BLaER1 (cell line): ENCODE measurements at regions not wholly inside any gene's neighbourhood (a gene's known extent, or its start where the extent isn't known, plus 50 kb on each side); places are given as distances from the start of the nearest gene placed in this dataset.

ENCODE experiments used
- H3K27ac ChIP-seq: shearing (Covaris generic); formaldehyde crosslinking; 2 replicates; pipeline ENCODE4 v1.8.1; 2022
- H3K27me3 ChIP-seq: shearing (Covaris generic); formaldehyde crosslinking; 2 replicates; pipeline ENCODE4 v1.8.1; 2022
- H3K36me3 ChIP-seq: shearing (Covaris generic); formaldehyde crosslinking; 2 replicates; pipeline ENCODE4 v1.8.1; 2022
- H3K4me1 ChIP-seq: shearing (Covaris generic); formaldehyde crosslinking; 2 replicates; pipeline ENCODE4 v1.8.1; 2022
- H3K4me2 ChIP-seq: shearing (Covaris generic); formaldehyde crosslinking; 2 replicates; pipeline ENCODE4 v1.8.1; 2022
- H3K4me3 ChIP-seq: shearing (Covaris generic); formaldehyde crosslinking; 2 replicates; pipeline ENCODE4 v1.8.1; 2022
- H3K9ac ChIP-seq: shearing (Covaris generic); formaldehyde crosslinking; 2 replicates; pipeline ENCODE4 v1.8.1; 2022
- H3K9me3 ChIP-seq: shearing (Covaris generic); formaldehyde crosslinking; 2 replicates; pipeline ENCODE4 v1.8.1; 2022
- H4K20me1 ChIP-seq: shearing (Covaris generic); formaldehyde crosslinking; 2 replicates; pipeline ENCODE4 v1.8.1; 2022
- Cebpa-rat ChIP-seq: shearing (Covaris generic); IDR thresholded peaks from 2 replicates; pipeline ENCODE4 v1.8.1; 2022

DNA sequence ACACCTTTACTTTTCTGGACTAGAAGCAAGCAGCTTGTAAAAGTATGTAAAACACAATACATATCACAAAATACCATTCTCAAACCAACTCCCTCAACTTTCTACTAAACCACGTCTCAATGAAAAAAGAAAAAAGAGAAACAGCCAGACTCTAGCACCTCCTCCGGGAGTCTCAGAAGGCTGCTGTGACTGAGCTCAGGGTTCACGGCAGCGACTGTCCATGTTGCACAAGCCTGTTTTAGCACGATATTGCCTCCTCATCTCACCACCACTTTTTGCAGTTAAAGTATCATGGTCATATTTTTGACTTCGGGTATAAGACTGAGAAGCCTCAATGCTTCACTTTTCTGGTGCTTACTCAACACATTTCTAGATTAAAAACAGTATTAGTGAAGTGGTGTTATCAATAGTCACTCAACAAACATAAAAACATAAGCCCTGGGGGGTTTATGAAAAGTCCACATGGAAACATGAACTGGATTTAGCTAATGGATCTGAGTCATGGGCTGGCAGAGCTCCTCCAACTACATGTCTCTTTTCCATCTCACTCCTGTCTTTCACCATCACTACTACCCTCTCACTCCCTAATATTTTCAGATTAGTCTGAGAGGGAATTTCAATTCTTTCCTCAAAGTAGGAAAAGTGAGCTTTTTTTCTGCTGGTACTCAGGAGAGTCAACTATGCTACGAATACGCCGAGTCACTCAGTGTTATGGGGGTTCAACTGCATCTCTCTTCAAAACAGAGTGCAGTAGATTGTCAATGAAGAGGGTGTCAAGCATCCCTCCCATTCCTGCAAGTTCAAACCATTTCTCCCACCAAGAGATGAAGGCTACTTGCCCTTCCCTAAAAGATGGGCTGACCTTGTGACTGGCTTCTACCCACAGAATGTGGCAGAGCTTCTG lies 113.7 kb downstream of the OSR1 start:
- Histone ChIP-seq H3K36me3 (no peaks in the 10 kb centered on the region), H4K20me1 (no peaks in the 10 kb centered on the region), H3K4me2 (no peak overlapping the region), H3K27me3 (no peaks in the 10 kb centered on the region), H3K9ac (no peak overlapping the region), H3K9me3 (no peaks in the 10 kb centered on the region), H3K27ac (no peak overlapping the region), H3K4me3 (no peak overlapping the region), H3K4me1 (no peaks in the 10 kb centered on the region)
- TF ChIP-seq Cebpa-rat: no peak

GRCh38 chr2:19238440-19239060 lies 119.9 kb downstream of the OSR1 start:
- no peaks in the 10 kb centered on the region for H3K9me3 ChIP-seq

DNA sequence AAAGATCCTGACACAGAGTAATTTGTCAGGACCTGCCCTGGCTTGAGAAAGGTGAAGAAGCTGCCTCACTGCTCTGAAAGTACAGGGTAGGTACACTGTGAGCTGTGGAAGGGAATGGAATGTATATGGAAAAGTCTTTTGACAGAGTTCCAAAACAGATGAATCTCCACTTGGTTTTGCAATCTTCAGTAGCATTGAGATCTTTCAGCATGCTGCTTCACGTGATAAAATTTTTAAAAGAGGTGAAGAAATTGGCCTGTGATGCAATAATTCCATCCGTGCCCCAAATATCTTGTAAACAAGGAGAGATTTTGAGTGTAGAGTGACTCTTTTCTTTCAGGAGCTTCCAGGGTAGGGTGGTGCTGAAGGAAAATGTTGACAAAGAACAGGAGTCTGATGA lies 123.1 kb downstream of the OSR1 start:
- Histone ChIP-seq H3K9ac (no peak overlapping the region), H3K4me3 (no peak overlapping the region), H3K4me1 (no peaks in the 10 kb centered on the region), H3K9me3 (no peaks in the 10 kb centered on the region), H3K4me2 (no peak overlapping the region), H3K27me3 (no peaks in the 10 kb centered on the region), H3K27ac (no peak overlapping the region), H3K36me3 (no peaks in the 10 kb centered on the region), H4K20me1 (no peaks in the 10 kb centered on the region)
- no peak for TF ChIP-seq Cebpa-rat

More at GRCh38 chr2:19238440-19239060, 119.9 kb downstream of the OSR1 start:
- Histone ChIP-seq H3K27ac (no peak overlapping the region), H3K36me3 (no peaks in the 10 kb centered on the region), H3K4me2 (no peak overlapping the region), H4K20me1 (no peaks in the 10 kb centered on the region), H3K9ac (no peak overlapping the region), H3K4me3 (no peak overlapping the region), H3K27me3 (no peaks in the 10 kb centered on the region), H3K4me1 (no peaks in the 10 kb centered on the region)
- no peak for TF ChIP-seq Cebpa-rat

DNA sequence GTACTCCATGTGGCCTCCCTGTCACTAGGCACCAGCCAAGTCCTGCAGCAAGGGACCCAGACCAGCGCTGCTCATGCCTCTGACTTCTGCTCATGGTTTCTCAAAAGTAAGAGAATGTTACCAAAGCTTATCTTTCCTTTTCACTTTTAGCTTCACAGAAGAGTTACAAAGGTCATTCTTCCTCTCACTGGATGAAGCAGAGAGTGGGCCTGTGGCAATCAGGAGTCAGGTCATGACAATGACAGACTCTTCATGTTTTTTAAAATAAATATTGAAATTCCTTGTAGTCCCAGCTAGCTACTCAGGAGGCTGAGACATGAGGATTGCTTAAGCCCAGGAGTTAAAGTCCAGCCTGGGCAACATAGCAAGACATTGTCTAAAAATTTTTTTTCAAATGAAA lies 126.1 kb downstream of the OSR1 start:
- Histone ChIP-seq H3K9me3 (no peaks in the 10 kb centered on the region), H3K36me3 (no peaks in the 10 kb centered on the region), H3K4me1 (no peaks in the 10 kb centered on the region), H3K27me3 (no peaks in the 10 kb centered on the region), H4K20me1 (no peaks in the 10 kb centered on the region), H3K9ac (no peak overlapping the region), H3K4me3 (no peak overlapping the region), H3K27ac (no peak overlapping the region), H3K4me2 (no peak overlapping the region)
- TF ChIP-seq Cebpa-rat: no peak

DNA sequence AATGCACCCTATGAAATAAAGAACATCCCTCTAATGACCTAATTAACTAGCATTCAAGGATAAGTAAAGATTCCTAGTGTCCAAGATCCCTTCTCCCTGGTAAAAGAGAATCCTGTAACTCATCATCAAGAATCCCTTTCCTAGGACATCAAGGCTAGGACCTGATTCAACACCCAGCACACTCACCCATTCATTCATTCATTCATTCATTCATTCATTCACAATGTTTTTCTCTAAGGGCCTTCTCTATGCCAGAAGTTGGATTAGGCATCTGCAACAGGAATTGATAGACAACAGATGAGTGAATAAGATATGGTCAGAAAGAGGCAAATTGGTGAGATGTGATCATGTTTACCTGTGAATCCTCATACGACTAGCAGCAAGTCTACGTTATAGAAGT lies 126.8 kb downstream of the OSR1 start:
- Histone ChIP-seq H3K4me1 (no peaks in the 10 kb centered on the region), H4K20me1 (no peaks in the 10 kb centered on the region), H3K9ac (no peak overlapping the region), H3K9me3 (no peaks in the 10 kb centered on the region), H3K4me2 (no peak overlapping the region), H3K4me3 (no peak overlapping the region), H3K36me3 (no peaks in the 10 kb centered on the region), H3K27me3 (no peaks in the 10 kb centered on the region), H3K27ac (no peak overlapping the region)
- TF ChIP-seq Cebpa-rat: no peak

DNA sequence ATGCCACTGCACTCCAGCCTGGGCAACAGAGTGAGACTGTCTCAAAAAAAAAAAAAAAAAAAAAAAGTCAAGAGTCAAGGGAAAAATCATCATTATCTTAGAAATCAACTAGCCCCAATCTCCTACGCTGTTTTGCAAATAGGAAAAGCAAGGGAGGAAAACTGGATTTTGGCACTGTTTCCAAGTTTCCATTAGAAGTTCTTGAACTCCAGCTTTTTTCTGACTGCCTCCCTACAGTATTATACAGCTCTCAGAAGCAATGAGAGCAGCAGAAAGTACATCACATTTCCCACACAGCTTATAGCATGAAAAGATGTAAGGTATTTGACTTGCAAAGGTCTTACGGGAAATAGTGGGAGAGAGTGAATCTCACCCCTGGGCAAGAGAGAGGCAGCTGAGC lies 127.8 kb downstream of the OSR1 start:
- Histone ChIP-seq H3K4me3 (no peak overlapping the region), H3K4me2 (no peak overlapping the region), H4K20me1 (no peaks in the 10 kb centered on the region), H3K27me3 (no peaks in the 10 kb centered on the region), H3K36me3 (no peaks in the 10 kb centered on the region), H3K27ac (no peak overlapping the region), H3K4me1 (no peaks in the 10 kb centered on the region), H3K9me3 (no peaks in the 10 kb centered on the region), H3K9ac (no peak overlapping the region)
- no peak for TF ChIP-seq Cebpa-rat

DNA sequence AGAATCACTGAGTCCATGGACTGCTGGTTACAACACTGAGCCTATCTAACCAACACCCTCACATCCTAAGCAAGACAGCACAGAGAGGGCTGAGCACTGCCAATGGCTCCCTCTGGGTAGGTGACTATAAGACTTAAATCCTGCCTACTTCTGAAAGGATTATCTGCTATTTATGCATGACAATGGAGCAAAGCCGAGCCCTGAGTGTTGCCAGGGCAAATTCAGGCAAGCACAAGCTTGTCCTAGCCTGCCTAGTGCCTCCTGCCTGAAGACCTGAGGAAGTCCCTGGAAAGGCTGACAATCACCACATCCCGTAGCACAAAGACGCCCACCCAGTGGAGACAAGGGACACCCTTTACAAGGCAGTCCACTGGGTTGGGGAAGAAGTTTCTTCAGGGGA lies 129.7 kb downstream of the OSR1 start:
- no peaks in the 10 kb centered on the region for H3K27me3 ChIP-seq
- H3K27ac ChIP-seq: no peak overlapping the region
- H3K4me3 ChIP-seq: no peak overlapping the region
- H4K20me1 ChIP-seq: no peaks in the 10 kb centered on the region
- no peaks in the 10 kb centered on the region for H3K4me1 ChIP-seq
- no peak for TF ChIP-seq Cebpa-rat
- H3K4me2 ChIP-seq: no peak overlapping the region
- H3K36me3 ChIP-seq: no peaks in the 10 kb centered on the region
- no peak overlapping the region for H3K9ac ChIP-seq
- H3K9me3 ChIP-seq: no peaks in the 10 kb centered on the region

GRCh38 chr2:19228181-19228593 lies 130.2 kb downstream of the OSR1 start:
- Histone ChIP-seq H3K27me3 (no peaks in the 10 kb centered on the region), H3K9ac (no peak overlapping the region), H3K36me3 (no peaks in the 10 kb centered on the region), H3K4me3 (no peak overlapping the region), H3K4me1 (no peaks in the 10 kb centered on the region), H3K9me3 (no peaks in the 10 kb centered on the region), H4K20me1 (no peaks in the 10 kb centered on the region), H3K4me2 (no peak overlapping the region), H3K27ac (no peak overlapping the region)
- no peak for TF ChIP-seq Cebpa-rat

DNA sequence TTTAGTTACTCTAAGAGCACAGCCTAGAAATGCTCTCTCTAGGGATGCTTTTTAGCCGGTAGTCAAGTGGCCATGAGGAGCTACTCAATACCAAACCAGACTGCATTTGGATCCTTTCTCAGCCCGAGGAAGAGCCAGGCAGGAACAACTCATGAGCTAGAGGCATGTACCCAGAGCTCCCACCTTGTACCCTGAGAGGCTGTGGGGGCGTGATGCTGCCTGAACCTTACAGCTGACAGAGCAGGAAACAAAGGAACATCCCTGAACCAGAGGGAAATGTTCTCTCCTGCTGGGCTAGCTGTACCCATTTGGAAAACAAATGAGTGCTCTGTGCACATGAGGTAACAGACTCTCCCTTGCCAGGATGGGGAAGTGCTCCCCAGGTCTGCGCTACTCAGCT lies 131.6 kb downstream of the OSR1 start:
- Histone ChIP-seq H3K4me2 (no peak overlapping the region), H3K9me3 (no peaks in the 10 kb centered on the region), H3K4me3 (no peak overlapping the region), H3K9ac (no peak overlapping the region), H3K27ac (no peak overlapping the region), H3K36me3 (no peaks in the 10 kb centered on the region), H3K4me1 (no peaks in the 10 kb centered on the region), H4K20me1 (no peaks in the 10 kb centered on the region), H3K27me3 (no peaks in the 10 kb centered on the region)
- no peak for TF ChIP-seq Cebpa-rat

DNA sequence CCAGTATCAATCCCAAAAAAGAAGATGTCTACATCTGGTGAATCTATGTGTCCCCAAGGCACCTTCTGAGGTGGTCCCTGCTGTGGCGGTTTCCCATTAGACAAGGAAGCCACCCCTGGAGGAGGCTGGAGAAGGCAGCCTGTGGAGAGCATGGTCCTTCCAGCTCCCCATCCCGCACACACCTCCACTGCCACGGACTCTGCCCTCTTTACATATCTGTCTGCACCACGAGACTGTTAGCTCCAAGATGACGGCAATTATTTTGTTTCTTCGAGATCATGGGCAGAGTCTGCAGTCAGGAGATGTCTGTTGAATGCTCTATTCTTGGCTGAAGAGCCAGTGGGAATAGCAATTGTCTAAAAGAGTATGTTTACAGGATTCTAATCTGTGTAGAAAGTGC lies 132.0 kb downstream of the OSR1 start:
- no peak overlapping the region for H3K9ac ChIP-seq
- no peaks in the 10 kb centered on the region for H3K36me3 ChIP-seq
- no peak overlapping the region for H3K4me3 ChIP-seq
- H3K27me3 ChIP-seq: no peaks in the 10 kb centered on the region
- no peak overlapping the region for H3K4me2 ChIP-seq
- H3K27ac ChIP-seq: no peak overlapping the region
- TF ChIP-seq Cebpa-rat: no peak
- H3K4me1 ChIP-seq: no peaks in the 10 kb centered on the region
- no peaks in the 10 kb centered on the region for H3K9me3 ChIP-seq
- H4K20me1 ChIP-seq: no peaks in the 10 kb centered on the region
